ENCODE measurements at regions not wholly inside any gene's neighbourhood (a gene's known extent, or its start where the extent isn't known, plus 50 kb on each side); places are given as distances from the start of the nearest gene placed in this dataset.

GRCh38 chr1:234942012-234942332 lies 186.7 kb downstream of the TOMM20 start:
- TF ChIP-seq CTCF (IDR thresholded peaks at IDR 0.05) = no peak
- no peak for TF ChIP-seq POLR2A (IDR thresholded peaks at IDR 0.05)
